ENCODE measurements at regions not wholly inside any gene's neighbourhood (a gene's known extent, or its start where the extent isn't known, plus 50 kb on each side); places are given as distances from the start of the nearest gene placed in this dataset.

DNA sequence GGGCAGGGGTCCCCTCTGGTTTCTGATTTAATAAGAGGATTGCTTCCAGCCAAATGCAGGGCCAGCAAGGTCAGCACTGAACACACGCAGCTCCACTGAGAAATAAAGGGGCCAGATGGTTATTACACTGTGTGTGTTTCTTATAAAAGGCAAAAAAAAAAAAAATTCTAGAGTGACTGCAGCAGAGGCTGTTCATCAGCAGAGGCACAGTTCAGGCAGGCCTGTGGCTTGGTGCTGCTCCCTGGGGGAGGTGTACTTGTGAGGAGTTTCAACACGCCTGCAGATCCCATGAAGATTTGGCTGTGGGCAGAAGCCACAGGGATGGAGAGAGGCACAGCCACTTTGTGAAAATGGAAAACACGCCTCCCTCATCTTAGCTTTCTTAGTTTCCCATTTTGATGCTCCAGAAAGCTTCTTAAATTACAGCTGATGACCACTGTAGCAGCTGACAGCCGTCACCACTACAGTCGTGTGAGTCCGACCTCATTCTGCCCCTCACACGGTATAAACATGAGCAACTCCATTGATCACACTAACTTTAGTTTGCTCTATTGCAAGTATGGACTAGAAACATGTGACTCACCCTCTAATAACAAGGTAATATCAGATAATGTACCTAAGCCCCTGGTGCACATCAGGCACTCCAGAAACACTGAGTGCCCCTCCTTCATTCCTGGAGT lies 726.5 kb upstream of the RAB6C start:
- dilution Hi-C loops (cut with MboI; ENCODE audit: extremely low pct_ligation_motif_present, low sequenced_read_pairs) (no loop called here), intact Hi-C loops (cut with micrococcal nuclease) (no loop called here)
- ChIA-PET POLR2A (no interaction called here), CTCF (no interaction called here)
- Histone ChIP-seq H2AFZ (ENCODE audit: low read depth, low read length) (no peak overlapping the region), H3K79me2 (ENCODE audit: control insufficient read depth, insufficient read depth, low read length) (no peaks in the 10 kb centered on the region), H3K27ac (ENCODE audit: insufficient read depth, low read depth, low read length) (no peak overlapping the region), H3K27me3 (ENCODE audit: control insufficient read depth in 2 of 2, insufficient read depth in 2 of 2, low read length in 2 of 2) (no peaks in the 10 kb centered on the region), H4K20me1 (replicated peaks; ENCODE audit: control insufficient read depth, extremely low read depth, insufficient read depth, low read length) (no peaks in the 10 kb centered on the region), H3K9ac (replicated peaks; ENCODE audit: extremely low read depth, insufficient read depth, low read length) (no peak overlapping the region), H3K4me3 (replicated peaks in 1 of 3; ENCODE audit: insufficient read depth in 1 of 3, low read depth in 1 of 3, low read length in 3 of 3) (no peak overlapping the region), H3K4me1 (ENCODE audit: control insufficient read depth, extremely low read depth, insufficient read depth, low read length) (no peaks in the 10 kb centered on the region), H3K9me3 (replicated peaks; ENCODE audit: control insufficient read depth, insufficient read depth, low read length) (peaks cover 10% of the 10 kb centered on the region), H3K9me1 (replicated peaks; ENCODE audit: control insufficient read depth, extremely low read depth, insufficient read depth, low read length) (no peaks in the 10 kb centered on the region), H3K4me2 (ENCODE audit: insufficient read depth, low read length) (no peak overlapping the region), H3K36me3 (ENCODE audit: control insufficient read depth in 2 of 2, extremely low read depth in 1 of 2, insufficient read depth in 2 of 2, low read length in 2 of 2) (no peaks in the 10 kb centered on the region)
- no peak for FAIRE-seq
- no peak for TF ChIP-seq FOS (IDR thresholded peaks at IDR 0.05; ENCODE audit: borderline replicate concordance, insufficient read depth, low read length)
- TF ChIP-seq, protein P1, sequence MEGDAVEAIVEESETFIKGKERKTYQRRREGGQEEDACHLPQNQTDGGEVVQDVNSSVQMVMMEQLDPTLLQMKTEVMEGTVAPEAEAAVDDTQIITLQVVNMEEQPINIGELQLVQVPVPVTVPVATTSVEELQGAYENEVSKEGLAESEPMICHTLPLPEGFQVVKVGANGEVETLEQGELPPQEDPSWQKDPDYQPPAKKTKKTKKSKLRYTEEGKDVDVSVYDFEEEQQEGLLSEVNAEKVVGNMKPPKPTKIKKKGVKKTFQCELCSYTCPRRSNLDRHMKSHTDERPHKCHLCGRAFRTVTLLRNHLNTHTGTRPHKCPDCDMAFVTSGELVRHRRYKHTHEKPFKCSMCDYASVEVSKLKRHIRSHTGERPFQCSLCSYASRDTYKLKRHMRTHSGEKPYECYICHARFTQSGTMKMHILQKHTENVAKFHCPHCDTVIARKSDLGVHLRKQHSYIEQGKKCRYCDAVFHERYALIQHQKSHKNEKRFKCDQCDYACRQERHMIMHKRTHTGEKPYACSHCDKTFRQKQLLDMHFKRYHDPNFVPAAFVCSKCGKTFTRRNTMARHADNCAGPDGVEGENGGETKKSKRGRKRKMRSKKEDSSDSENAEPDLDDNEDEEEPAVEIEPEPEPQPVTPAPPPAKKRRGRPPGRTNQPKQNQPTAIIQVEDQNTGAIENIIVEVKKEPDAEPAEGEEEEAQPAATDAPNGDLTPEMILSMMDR (IDR thresholded peaks at IDR 0.05; ENCODE audit: extremely low read depth in 1 of 2, insufficient read depth in 1 of 2, low read depth in 1 of 2, low read length in 2 of 2) = no peak
- no peak for TF ChIP-seq POLR2A (IDR thresholded peaks at IDR 0.05; ENCODE audit: low read depth, low read length)
- TF ChIP-seq MAX (IDR thresholded peaks at IDR 0.05; ENCODE audit: insufficient read depth, insufficient read length) = no peak
- TF ChIP-seq POLR2AphosphoS5 (IDR thresholded peaks at IDR 0.05; ENCODE audit: insufficient read depth, low read depth, low read length) = no peak
- no peak for TF ChIP-seq GATA2 (IDR thresholded peaks at IDR 0.05; ENCODE audit: insufficient read depth, insufficient read length, low read depth, low read length)
- TF ChIP-seq JUN (IDR thresholded peaks at IDR 0.05; ENCODE audit: borderline replicate concordance, insufficient read depth, insufficient read length, low read depth) = no peak
- TF ChIP-seq MYC (IDR thresholded peaks at IDR 0.05; ENCODE audit: low read depth, low read length) = no peak
- no peak for TF ChIP-seq EZH2 (IDR thresholded peaks at IDR 0.05; ENCODE audit: borderline replicate concordance, low read depth, low read length, severe bottlenecking)
- BruUV-seq (replicated peaks) = no TSS peak
- DNase-seq (ENCODE audit: low read depth, low spot score) = no peak
